ENCODE measurements at regions not wholly inside any gene's neighbourhood (a gene's known extent, or its start where the extent isn't known, plus 50 kb on each side); places are given as distances from the start of the nearest gene placed in this dataset.

DNA sequence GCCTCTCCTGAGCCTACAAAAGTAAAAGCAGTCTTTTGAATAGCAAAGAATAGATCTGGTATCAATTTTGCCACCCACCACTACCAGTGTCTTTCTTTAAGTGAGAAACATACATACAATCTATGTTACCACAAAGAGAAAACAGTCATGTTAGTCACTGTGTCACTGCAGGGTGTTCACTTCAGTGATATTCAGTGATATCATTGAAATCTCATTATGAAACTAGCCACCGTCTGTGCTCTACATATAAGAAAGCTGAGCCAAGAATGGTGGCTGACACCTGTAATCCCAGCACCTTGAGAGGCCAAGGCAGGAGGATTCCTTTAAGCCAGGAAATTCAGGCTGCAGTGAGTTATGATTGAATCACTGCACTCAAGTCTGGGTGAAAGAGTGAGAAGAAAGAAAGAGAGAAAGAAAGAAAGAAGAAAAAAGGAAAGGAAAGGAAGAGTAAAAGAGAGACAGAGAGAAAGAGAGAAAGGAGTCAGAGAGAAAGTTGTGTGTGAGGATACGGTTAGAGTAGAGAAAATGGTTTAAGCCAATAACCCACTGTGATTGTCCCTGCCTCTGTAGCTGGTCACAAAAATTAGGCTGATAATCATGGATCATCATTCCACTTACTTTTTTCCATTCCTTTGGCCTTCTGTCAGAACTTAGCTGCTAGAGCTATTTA lies 847.1 kb downstream of the FAM181B start:
- no peaks in the 10 kb centered on the region for H3K4me1 ChIP-seq (ENCODE audit: insufficient read depth)
- no peaks in the 10 kb centered on the region for H3K36me3 ChIP-seq (replicated peaks; ENCODE audit: insufficient read depth, low read depth)
- no peak overlapping the region for H2AFZ ChIP-seq
- H3K4me2 ChIP-seq: no peak overlapping the region
- DNase-seq (ENCODE audit: low spot score): no peak
- WGBS (ENCODE audit: low lambda C conversion rate, missing lambda C conversion rate): 95% methylated on average over 2 of the region's 2 CpGs
- H3K9me2 ChIP-seq (replicated peaks; ENCODE audit: insufficient read depth): no peaks in the 10 kb centered on the region
- H3K27me3 ChIP-seq: no peaks in the 10 kb centered on the region
- no peaks in the 10 kb centered on the region for H4K20me1 ChIP-seq (ENCODE audit: insufficient read depth, poor library complexity, severe bottlenecking)
- H3K27ac ChIP-seq: no peak overlapping the region
- no peaks in the 10 kb centered on the region for H3K79me2 ChIP-seq
- H3K4me3 ChIP-seq: no peak overlapping the region
- H3K9me3 ChIP-seq (ENCODE audit: low read depth): no peaks in the 10 kb centered on the region
- TF ChIP-seq, protein P1, sequence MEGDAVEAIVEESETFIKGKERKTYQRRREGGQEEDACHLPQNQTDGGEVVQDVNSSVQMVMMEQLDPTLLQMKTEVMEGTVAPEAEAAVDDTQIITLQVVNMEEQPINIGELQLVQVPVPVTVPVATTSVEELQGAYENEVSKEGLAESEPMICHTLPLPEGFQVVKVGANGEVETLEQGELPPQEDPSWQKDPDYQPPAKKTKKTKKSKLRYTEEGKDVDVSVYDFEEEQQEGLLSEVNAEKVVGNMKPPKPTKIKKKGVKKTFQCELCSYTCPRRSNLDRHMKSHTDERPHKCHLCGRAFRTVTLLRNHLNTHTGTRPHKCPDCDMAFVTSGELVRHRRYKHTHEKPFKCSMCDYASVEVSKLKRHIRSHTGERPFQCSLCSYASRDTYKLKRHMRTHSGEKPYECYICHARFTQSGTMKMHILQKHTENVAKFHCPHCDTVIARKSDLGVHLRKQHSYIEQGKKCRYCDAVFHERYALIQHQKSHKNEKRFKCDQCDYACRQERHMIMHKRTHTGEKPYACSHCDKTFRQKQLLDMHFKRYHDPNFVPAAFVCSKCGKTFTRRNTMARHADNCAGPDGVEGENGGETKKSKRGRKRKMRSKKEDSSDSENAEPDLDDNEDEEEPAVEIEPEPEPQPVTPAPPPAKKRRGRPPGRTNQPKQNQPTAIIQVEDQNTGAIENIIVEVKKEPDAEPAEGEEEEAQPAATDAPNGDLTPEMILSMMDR (IDR thresholded peaks at IDR 0.05; ENCODE audit: poor library complexity): no peak
- no peak for TF ChIP-seq EZH2 (IDR thresholded peaks at IDR 0.05; ENCODE audit: borderline replicate concordance)

DNA sequence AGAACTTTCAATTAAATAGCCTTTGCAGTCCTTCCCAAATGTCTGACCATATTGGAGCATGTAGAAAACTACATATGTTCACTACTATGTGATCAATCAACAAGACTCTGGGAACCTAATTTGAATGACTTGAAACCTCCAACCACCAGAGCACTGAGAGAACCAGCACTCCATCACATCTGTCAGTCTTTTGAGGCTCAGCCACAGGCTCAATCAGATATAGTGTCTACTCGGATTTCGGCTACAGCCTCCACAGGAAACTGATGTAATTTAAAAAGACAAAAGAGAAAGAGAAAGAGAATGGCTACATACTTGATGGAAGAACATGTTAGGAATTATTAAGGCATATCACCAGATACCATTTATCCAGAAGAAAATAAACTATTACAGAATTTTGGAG lies 859.0 kb downstream of the FAM181B start:
- no peak for TF ChIP-seq EZH2 (IDR thresholded peaks at IDR 0.05; ENCODE audit: borderline replicate concordance)
- no peak for TF ChIP-seq EZH2phosphoT487 (IDR thresholded peaks at IDR 0.05; ENCODE audit: low read depth, severe bottlenecking, unreplicated experiment)
- TF ChIP-seq, protein P1 (IDR thresholded peaks at IDR 0.05; ENCODE audit: poor library complexity): no peak
- H3K9me3 ChIP-seq (ENCODE audit: low read depth): no peaks in the 10 kb centered on the region
- H3K27ac ChIP-seq: no peak overlapping the region
- H2AFZ ChIP-seq: no peak overlapping the region
- H3K9me2 ChIP-seq (replicated peaks; ENCODE audit: insufficient read depth): no peaks in the 10 kb centered on the region
- no peaks in the 10 kb centered on the region for H4K20me1 ChIP-seq (ENCODE audit: insufficient read depth, poor library complexity, severe bottlenecking)
- no peak for DNase-seq (ENCODE audit: low spot score)
- no peaks in the 10 kb centered on the region for H3K36me3 ChIP-seq (replicated peaks; ENCODE audit: insufficient read depth, low read depth)
- H3K4me3 ChIP-seq: no peak overlapping the region
- H3K4me2 ChIP-seq: no peak overlapping the region
- H3K79me2 ChIP-seq: no peaks in the 10 kb centered on the region
- WGBS (ENCODE audit: low lambda C conversion rate, missing lambda C conversion rate): 57% methylated on average over 2 of the region's 2 CpGs
- no peaks in the 10 kb centered on the region for H3K27me3 ChIP-seq
- no peaks in the 10 kb centered on the region for H3K4me1 ChIP-seq (ENCODE audit: insufficient read depth)

DNA sequence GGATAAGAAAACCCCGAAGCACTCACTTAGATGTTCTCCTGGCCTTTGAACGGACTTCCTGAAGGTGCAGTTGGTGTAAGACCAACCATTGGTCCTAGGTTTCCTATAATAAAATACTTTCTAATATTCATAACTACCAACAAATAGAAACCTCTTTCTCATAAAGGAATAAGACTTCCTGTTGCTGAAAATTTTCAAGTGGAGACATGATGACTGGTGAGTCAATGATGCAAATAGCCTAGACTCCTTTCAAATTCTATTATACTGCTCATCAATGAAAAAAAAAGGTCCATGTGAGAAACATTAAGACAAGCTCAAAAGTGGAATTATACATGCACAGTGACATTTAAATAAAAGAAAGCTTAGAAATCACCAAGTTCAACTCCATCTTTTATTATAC lies 862.8 kb downstream of the FAM181B start:
- WGBS (ENCODE audit: low lambda C conversion rate, missing lambda C conversion rate): 79% methylated on average over 2 of the region's 2 CpGs
- no peaks in the 10 kb centered on the region for H3K9me3 ChIP-seq (ENCODE audit: low read depth)

More for the DNA sequence above, 862.8 kb downstream of the FAM181B start:
- no peaks in the 10 kb centered on the region for H4K20me1 ChIP-seq (ENCODE audit: insufficient read depth, poor library complexity, severe bottlenecking)
- no peaks in the 10 kb centered on the region for H3K9me2 ChIP-seq (replicated peaks; ENCODE audit: insufficient read depth)
- no peaks in the 10 kb centered on the region for H3K79me2 ChIP-seq
- H3K4me2 ChIP-seq: no peak overlapping the region
- no peak overlapping the region for H3K27ac ChIP-seq
- H3K36me3 ChIP-seq (replicated peaks; ENCODE audit: insufficient read depth, low read depth): no peaks in the 10 kb centered on the region
- H2AFZ ChIP-seq: no peak overlapping the region
- no peak for DNase-seq (ENCODE audit: low spot score)
- no peak for TF ChIP-seq EZH2phosphoT487 (IDR thresholded peaks at IDR 0.05; ENCODE audit: low read depth, severe bottlenecking, unreplicated experiment)
- TF ChIP-seq EZH2 (IDR thresholded peaks at IDR 0.05; ENCODE audit: borderline replicate concordance): no peak
- TF ChIP-seq, protein P1 (IDR thresholded peaks at IDR 0.05; ENCODE audit: poor library complexity): no peak
- H3K27me3 ChIP-seq: no peaks in the 10 kb centered on the region
- H3K4me1 ChIP-seq (ENCODE audit: insufficient read depth): no peaks in the 10 kb centered on the region
- H3K4me3 ChIP-seq: no peak overlapping the region
